ENCODE measurements at regions not wholly inside any gene's neighbourhood (a gene's known extent, or its start where the extent isn't known, plus 50 kb on each side); places are given as distances from the start of the nearest gene placed in this dataset.
"Not testable (repeated sequence)": the region's sequence is repeated elsewhere in the genome, so short reads cannot be mapped to it uniquely, and the experiment has no call there.

DNA sequence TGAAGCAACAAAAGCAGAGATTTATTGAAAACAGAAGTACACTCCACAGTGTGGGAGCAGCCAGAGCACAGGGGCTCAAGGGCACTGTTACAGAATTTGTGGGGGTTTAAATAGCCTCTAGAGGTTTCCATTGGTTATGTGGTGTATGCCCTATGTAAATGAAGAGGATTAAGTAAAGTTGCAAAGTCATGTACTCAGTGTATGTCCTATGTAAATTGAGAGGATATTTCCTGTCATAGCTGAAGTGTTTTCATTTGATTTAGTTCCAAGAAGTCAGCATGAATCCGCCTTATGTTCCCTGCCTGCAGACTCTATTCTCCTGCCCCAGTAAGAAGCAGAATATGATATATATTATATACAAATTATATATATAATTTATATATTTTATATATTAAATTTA, 966.0 kb upstream of the COX7C start:
- Histone ChIP-seq H3K23ac (ENCODE audit: insufficient read length, low read depth, low read length) (no peak overlapping the region), H3K27me3 (ENCODE audit: insufficient read depth, low read length) (no peaks in the 10 kb centered on the region), H3K27ac (ENCODE audit: insufficient read length, low read depth, low read length) (no peak overlapping the region), H3T11ph (ENCODE audit: low read length) (no peak overlapping the region), H3K14ac (ENCODE audit: insufficient read depth, low read length) (no peak overlapping the region), H2BK15ac (ENCODE audit: low read depth, low read length) (no peak overlapping the region), H3K4ac (ENCODE audit: low read depth, low read length) (no peak overlapping the region), H4K8ac (replicated peaks; ENCODE audit: insufficient read length, low read depth, low read length) (no peak overlapping the region), H3K79me1 (ENCODE audit: insufficient read depth, low read depth, low read length, poor library complexity, severe bottlenecking) (no peaks in the 10 kb centered on the region), H3K4me1 (ENCODE audit: insufficient read depth, low read length) (no peaks in the 10 kb centered on the region), H2BK120ac (ENCODE audit: low read depth, low read length, poor library complexity, severe bottlenecking) (no peak overlapping the region), H3K56ac (ENCODE audit: insufficient read length, low read depth, low read length) (no peak overlapping the region), H3K9me3 (ENCODE audit: control insufficient read depth, low read depth, low read length) (no peaks in the 10 kb centered on the region), H2AFZ (ENCODE audit: low read length) (no peak overlapping the region), H4K20me1 (ENCODE audit: control insufficient read depth, insufficient read depth, insufficient read length) (no peaks in the 10 kb centered on the region), H4K91ac (ENCODE audit: insufficient read length, low read depth, low read length) (no peak overlapping the region), H3K79me2 (ENCODE audit: insufficient read depth, low read length) (no peaks in the 10 kb centered on the region), H3K18ac (ENCODE audit: insufficient read length, low read depth, low read length) (no peak overlapping the region), H2BK5ac (ENCODE audit: insufficient read length, low read length) (no peak overlapping the region), H3K9ac (ENCODE audit: extremely low read depth, insufficient read length, low read length) (no peak overlapping the region), H3K4me2 (ENCODE audit: insufficient read depth, insufficient read length, low read length) (no peak overlapping the region), H3K23me2 (ENCODE audit: insufficient read length, low read depth, low read length, poor library complexity, severe bottlenecking) (no peaks in the 10 kb centered on the region), H2AK5ac (ENCODE audit: insufficient read length, low read length) (no peak overlapping the region), H2BK12ac (ENCODE audit: insufficient read length, low read depth, low read length) (no peak overlapping the region), H2BK20ac (ENCODE audit: low read depth, low read length, poor library complexity, severe bottlenecking) (no peak overlapping the region), H4K5ac (ENCODE audit: insufficient read length, low read depth, low read length) (no peak overlapping the region)
- no peak overlapping the region for H3K4me3 Mint-ChIP-seq
- peaks cover 6 to 18% (median 14%) of the 10 kb centered on the region in 3 experiments; a peak in 6 of 7 replicates for H3K36me3 Mint-ChIP-seq (ENCODE audit: insufficient read depth in 1 of 3, low read depth in 3 of 3)
- peaks cover 15 to 20% of the 10 kb centered on the region in 2 experiments for H3K9me3 Mint-ChIP-seq
- H3K27ac Mint-ChIP-seq, result no peak overlapping the region; a peak in 2 of 7 replicates
- DNase-seq, result no peak
- WGBS (ENCODE audit: extremely low coverage, insufficient read length, low lambda C conversion rate), result no CpG with 5 or more reads among the region's 1 CpG
- peaks cover 2% of the 10 kb centered on the region in 2 experiments; a peak in 3 of 4 replicates for H3K4me1 Mint-ChIP-seq
- H3K27me3 Mint-ChIP-seq (ENCODE audit: low read depth), result no peaks in the 10 kb centered on the region
- TF ChIP-seq, protein P1, sequence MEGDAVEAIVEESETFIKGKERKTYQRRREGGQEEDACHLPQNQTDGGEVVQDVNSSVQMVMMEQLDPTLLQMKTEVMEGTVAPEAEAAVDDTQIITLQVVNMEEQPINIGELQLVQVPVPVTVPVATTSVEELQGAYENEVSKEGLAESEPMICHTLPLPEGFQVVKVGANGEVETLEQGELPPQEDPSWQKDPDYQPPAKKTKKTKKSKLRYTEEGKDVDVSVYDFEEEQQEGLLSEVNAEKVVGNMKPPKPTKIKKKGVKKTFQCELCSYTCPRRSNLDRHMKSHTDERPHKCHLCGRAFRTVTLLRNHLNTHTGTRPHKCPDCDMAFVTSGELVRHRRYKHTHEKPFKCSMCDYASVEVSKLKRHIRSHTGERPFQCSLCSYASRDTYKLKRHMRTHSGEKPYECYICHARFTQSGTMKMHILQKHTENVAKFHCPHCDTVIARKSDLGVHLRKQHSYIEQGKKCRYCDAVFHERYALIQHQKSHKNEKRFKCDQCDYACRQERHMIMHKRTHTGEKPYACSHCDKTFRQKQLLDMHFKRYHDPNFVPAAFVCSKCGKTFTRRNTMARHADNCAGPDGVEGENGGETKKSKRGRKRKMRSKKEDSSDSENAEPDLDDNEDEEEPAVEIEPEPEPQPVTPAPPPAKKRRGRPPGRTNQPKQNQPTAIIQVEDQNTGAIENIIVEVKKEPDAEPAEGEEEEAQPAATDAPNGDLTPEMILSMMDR (conservative IDR thresholded peaks at IDR 0.05), result no peak

DNA sequence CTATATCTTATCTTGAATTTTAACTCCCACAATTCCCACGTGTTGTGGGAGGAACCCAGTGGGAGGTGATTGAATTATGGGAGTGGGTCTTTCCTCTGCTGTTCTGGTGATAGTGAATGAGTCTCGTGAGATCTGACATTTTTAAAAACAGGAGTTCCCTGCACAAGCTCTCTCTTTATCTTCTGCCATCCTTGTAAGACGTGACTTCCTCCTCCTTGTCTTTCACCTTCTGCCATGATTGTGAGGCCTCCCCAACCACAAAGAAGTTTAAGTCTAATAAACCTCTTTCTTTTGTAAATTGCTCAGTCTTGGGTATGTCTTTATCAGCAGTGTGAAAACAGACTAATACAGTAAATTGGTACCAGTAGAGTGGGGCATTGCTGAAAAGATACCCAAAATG, 963.6 kb upstream of the COX7C start:
- H2AFZ ChIP-seq (ENCODE audit: low read length); H3K9ac ChIP-seq (ENCODE audit: extremely low read depth, insufficient read length, low read length); H3K79me2 ChIP-seq (ENCODE audit: insufficient read depth, low read length); H3K27me3 ChIP-seq (ENCODE audit: insufficient read depth, low read length); H2BK120ac ChIP-seq (ENCODE audit: low read depth, low read length, poor library complexity, severe bottlenecking); H3K18ac ChIP-seq (ENCODE audit: insufficient read length, low read depth, low read length); H3T11ph ChIP-seq (ENCODE audit: low read length); H3K4me3 Mint-ChIP-seq; H3K23ac ChIP-seq (ENCODE audit: insufficient read length, low read depth, low read length); H3K27me3 Mint-ChIP-seq (ENCODE audit: low read depth); H4K91ac ChIP-seq (ENCODE audit: insufficient read length, low read depth, low read length); H2BK12ac ChIP-seq (ENCODE audit: insufficient read length, low read depth, low read length); H3K27ac Mint-ChIP-seq; H3K14ac ChIP-seq (ENCODE audit: insufficient read depth, low read length); H2BK5ac ChIP-seq (ENCODE audit: insufficient read length, low read length); H4K8ac ChIP-seq (replicated peaks; ENCODE audit: insufficient read length, low read depth, low read length); H2BK15ac ChIP-seq (ENCODE audit: low read depth, low read length); H3K79me1 ChIP-seq (ENCODE audit: insufficient read depth, low read depth, low read length, poor library complexity, severe bottlenecking); H2AK5ac ChIP-seq (ENCODE audit: insufficient read length, low read length); H3K23me2 ChIP-seq (ENCODE audit: insufficient read length, low read depth, low read length, poor library complexity, severe bottlenecking); H3K9me3 ChIP-seq (ENCODE audit: control insufficient read depth, low read depth, low read length); H3K27ac ChIP-seq (ENCODE audit: insufficient read length, low read depth, low read length); H3K4me1 Mint-ChIP-seq; H3K4me2 ChIP-seq (ENCODE audit: insufficient read depth, insufficient read length, low read length); H4K20me1 ChIP-seq (ENCODE audit: control insufficient read depth, insufficient read depth, insufficient read length); H2BK20ac ChIP-seq (ENCODE audit: low read depth, low read length, poor library complexity, severe bottlenecking); H3K56ac ChIP-seq (ENCODE audit: insufficient read length, low read depth, low read length); H3K4ac ChIP-seq (ENCODE audit: low read depth, low read length); H4K5ac ChIP-seq (ENCODE audit: insufficient read length, low read depth, low read length); DNase-seq; H3K4me1 ChIP-seq (ENCODE audit: insufficient read depth, low read length): not testable (repeated sequence)
- no CpG with 5 or more reads among the region's 3 CpGs for WGBS (ENCODE audit: extremely low coverage, insufficient read length, low lambda C conversion rate)
- Mint-ChIP-seq H3K36me3 (ENCODE audit: insufficient read depth in 1 of 3, low read depth in 3 of 3) (peaks cover 8 to 22% (median 14%) of the 10 kb centered on the region in 3 experiments), H3K9me3 (peaks cover 18 to 25% of the 10 kb centered on the region in 2 experiments)

Measured in H9 (cell line).